ENCODE measurements at regions not wholly inside any gene's neighbourhood (a gene's known extent, or its start where the extent isn't known, plus 50 kb on each side); places are given as distances from the start of the nearest gene placed in this dataset.

GRCh38 chr11:97414801-97415200 is 1025.0 kb downstream of the JRKL start:
- no peak for DNase-seq (ENCODE audit: low spot score)

GRCh38 chr11:97419729-97420128 is 1029.9 kb downstream of the JRKL start:
- no peak for DNase-seq (ENCODE audit: low spot score)

- no peak for DNase-seq (ENCODE audit: low spot score)
Measured at GRCh38 chr11:97428247-97428790, 1038.5 kb downstream of the JRKL start.

- no peak for DNase-seq (ENCODE audit: low spot score)
Measured at GRCh38 chr11:97430877-97431276, 1041.1 kb downstream of the JRKL start.

- no peak for DNase-seq (ENCODE audit: low spot score)
Measured at GRCh38 chr11:97432926-97433325, 1043.1 kb downstream of the JRKL start.

DNA sequence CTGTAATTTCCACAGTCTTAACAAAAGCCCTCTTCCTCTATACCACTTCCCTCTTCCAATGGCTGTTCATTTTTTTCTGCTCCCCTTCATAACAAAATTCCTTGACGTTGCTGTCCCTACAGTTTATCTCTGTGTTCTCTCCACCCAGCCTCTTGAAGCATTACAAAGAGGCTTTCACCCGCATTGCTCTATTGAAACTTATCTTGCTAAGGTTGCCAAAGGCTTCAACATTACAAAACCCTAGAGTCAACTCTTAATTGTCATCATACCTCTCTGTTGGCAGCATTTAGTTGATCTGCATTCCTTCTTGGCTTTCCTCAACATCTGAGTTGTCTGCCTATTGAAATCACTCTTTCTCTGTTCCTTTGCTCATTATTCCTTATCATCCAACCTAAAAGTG is 1055.7 kb downstream of the JRKL start:
- no peak for DNase-seq (ENCODE audit: low spot score)

DNA sequence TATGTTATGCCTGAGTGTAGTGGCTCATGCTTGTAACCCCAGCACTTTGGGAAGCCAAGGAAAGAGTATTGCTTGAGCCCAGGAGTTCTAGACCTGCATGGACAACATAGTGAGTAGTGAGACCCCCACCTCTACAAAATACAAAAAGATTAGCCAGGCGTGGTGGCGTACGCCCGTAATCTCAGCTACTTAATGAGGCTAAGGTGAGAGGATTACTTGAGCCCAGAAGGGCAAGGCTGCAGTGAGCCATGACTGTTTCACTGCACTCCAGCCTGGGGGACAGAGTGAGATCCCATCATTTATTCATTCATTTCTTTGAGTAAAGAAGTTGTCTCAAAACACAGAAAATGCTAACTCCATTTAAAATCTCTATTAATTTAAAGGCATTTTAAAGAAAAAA is 1061.6 kb downstream of the JRKL start:
- no peak for DNase-seq (ENCODE audit: low spot score)

- DNase-seq (ENCODE audit: low spot score) = no peak
Measured at GRCh38 chr11:97454988-97455387, 1065.2 kb downstream of the JRKL start.

GRCh38 chr11:97460091-97460490 is 1070.3 kb downstream of the JRKL start:
- DNase-seq (ENCODE audit: low spot score) = no peak

- DNase-seq (ENCODE audit: low spot score) = no peak
Measured at GRCh38 chr11:97461044-97461880, 1071.4 kb downstream of the JRKL start.

- no peak for DNase-seq (ENCODE audit: low spot score)
Measured at GRCh38 chr11:97461934-97462333, 1072.1 kb downstream of the JRKL start.

GRCh38 chr11:97463891-97464290 is 1074.1 kb downstream of the JRKL start:
- DNase-seq (ENCODE audit: low spot score) = no peak

DNA sequence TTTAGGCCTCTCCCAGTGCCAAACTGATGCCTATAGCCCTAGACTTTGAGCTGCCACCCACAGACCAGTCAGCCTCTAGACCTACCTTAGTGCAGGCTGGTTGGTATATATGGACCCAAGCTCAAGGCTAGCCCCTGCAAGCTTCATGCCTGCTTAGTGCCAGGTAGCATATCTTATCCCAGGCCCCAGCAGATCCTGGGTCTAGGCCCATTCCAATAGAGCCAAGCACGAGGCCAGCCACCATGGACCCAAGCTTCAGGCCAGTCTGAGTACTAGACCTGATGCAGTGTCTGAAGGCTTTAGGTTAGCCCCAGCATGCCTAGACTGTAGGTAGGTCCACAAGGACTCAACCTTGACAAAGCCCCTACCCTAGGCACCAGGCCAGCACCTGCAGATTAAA is 1081.7 kb downstream of the JRKL start:
- DNase-seq (ENCODE audit: low spot score) = no peak

GRCh38 chr11:97487387-97487786 is 1097.6 kb downstream of the JRKL start:
- no peak for DNase-seq (ENCODE audit: low spot score)

DNA sequence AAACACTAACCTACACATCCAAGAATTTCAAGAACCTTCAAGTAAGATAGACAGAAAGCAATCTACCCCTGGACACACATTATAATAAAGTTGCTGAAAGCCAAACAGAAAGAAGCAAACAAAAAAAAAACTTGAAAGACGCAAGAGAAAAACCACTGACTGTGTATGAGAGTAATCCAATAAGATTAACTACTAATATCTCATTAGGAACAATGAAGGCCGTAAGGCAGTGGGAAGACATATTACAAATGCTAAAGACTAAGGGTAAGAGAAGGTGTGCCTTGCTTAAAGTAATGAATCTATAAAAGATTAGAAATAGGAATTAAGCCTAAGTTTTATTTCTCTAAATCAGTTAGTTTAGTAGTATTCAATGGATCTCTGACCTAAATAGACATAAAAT is 1109.1 kb downstream of the JRKL start:
- DNase-seq (ENCODE audit: low spot score) = no peak

DNA sequence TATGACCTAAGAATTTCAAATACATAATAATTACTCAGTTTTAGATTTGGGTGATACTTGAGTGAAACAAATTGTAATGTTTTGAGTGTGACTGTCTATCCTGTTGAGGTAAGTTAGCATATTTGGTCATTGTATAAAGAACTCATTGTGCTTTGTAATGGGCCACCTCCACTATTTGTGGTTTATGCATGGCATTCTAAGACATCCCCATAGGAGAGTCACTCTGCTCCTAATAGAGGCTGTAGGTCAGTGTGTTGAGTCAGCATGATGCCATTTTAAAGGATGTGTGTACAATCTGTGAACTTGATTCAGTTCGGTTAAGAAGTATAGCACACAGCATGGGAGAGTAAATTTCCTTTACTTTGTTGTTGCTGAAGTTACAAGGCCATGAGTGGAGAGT is 1112.4 kb downstream of the JRKL start:
- DNase-seq (ENCODE audit: low spot score) = no peak

DNA sequence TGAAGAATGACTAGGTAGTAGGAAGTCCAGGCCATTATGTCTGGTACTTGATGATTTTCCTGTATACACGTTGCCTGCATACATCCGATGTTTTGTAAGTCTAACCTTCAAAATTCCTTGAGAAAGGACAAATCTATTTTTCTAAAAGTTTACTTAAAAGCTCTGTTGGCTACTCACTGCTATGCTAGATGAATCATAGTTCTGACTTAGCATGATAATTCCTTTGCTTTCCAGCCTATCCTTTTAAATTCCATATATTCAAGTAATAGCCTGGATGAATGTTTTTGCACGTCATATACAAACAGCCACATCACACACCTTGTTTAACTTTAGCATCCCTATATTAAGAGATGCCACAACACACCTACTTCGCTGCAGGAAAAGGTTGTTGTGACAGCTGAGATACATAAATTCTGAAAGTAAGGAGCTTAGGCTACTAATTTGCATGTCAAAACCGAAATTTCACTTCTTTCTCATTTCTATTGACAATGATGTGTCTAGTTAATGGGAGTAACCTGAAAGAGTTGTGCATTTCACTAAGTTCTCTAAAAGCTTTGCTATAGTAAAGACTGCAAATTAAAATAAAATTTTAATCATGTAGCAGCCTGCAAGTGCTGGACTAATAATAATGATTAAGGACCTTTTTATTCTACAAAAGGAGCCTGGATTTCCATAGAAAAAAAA is 1116.4 kb downstream of the JRKL start:
- DNase-seq (ENCODE audit: low spot score) = no peak

GRCh38 chr11:97514446-97514845 is 1124.6 kb downstream of the JRKL start:
- no peak for DNase-seq (ENCODE audit: low spot score)

GRCh38 chr11:97516688-97517087 is 1126.9 kb downstream of the JRKL start:
- DNase-seq (ENCODE audit: low spot score) = no peak

DNA sequence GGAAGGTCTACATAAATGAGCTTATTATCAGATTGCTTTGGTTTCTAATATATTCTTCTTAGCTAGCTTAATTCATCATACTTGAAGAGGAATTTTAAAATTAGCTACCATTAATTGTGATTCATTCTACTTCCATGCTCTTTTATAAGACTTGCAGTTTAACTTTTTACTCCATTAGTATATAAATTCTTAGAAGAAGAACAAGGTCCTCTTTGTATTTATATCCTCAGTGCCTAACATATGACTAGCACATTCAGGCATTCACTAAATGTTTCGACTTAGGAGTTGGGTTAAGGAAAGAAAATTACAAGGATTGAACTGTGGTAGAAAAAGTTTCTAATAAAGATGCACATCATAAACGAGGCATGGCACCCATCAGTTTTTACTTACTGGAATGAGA is 1135.5 kb downstream of the JRKL start:
- no peak for DNase-seq (ENCODE audit: low spot score)

DNA sequence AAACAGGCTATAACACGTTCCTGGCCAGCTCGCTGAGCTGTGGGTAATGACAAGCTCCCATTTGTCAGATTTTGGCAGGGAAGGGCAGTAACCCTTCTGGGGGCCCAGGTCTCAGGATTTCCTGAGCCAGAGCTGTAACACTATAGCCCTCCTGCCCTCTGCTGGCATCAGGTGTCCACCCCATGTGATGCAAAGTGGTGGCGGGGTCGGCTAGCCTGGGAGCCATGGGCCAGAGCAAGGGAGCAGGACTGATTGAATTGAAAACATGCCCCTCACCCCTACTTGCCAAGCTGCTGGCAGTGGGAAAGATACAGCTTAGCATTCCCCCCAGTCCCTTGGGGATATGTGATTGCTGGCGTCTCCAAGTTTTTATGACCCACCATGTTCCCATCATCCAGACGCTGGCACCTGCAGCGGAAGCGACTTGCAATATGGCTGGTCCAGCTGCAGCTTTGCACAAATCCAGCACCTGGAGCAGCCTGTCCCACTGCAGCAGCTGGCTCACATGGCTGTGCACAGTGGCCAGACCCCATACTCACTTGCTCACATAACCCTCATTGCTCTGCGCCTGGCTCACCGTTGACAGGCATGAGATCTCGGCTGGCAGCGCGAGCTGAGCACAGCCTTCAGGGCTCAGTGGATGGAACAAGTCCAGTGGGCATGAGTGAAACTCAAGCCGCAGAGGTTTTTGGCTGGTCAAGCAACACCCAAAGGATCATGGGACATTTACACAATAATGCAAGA is 1147.8 kb downstream of the JRKL start:
- DNase-seq (ENCODE audit: low spot score) = no peak

GRCh38 chr11:97544431-97544830 is 1154.6 kb downstream of the JRKL start:
- DNase-seq (ENCODE audit: low spot score) = no peak

DNA sequence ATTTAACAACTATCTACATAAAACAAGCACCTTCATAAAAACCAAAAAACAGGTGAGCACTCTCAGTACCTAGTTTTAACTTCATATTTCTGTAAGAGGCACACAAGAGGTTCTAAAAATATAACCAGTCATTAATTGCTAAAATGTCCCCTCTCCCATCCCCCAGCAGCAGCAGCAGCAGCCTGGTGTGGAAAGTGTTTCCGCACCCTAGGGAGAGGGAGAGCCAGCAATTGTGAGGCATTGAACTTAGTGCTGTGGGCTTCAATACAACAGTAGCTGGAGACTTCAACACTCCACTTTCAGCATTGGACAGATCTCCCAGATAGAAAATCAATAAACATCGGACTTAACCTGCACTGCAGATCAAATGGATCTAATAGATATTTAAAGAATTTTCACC is 1158.5 kb downstream of the JRKL start:
- no peak for DNase-seq (ENCODE audit: low spot score)

Data from HuH-7 (cell line).